Peyer's patch (tissue), 4 donors: ENCODE measurements at regions not wholly inside any gene's neighbourhood (a gene's known extent, or its start where the extent isn't known, plus 50 kb on each side); places are given as distances from the start of the nearest gene placed in this dataset.

Source experiments
- CTCF ChIP-seq, 6 experiments: fragments of 450-650 bp in 4 of 6; fragments of 200-600 bp in 2 of 6; sonication (generic) in 1 of 6; IDR thresholded peaks; one replicate each; pipeline ENCODE4 v1.5.1; 2017 to 2019; ENCODE audit warnings: antibody characterized with exemption in 6 of 6, mild to moderate bottlenecking in 3 of 6, moderate library complexity in 1 of 6
- POLR2A ChIP-seq, 2 donors: fragments of 450-650 bp; IDR thresholded peaks; one replicate each; pipeline ENCODE4 v1.5.1; 2017; ENCODE audit warnings: antibody characterized with exemption in 2 of 2, mild to moderate bottlenecking in 2 of 2, moderate library complexity in 2 of 2

- TF ChIP-seq CTCF (IDR thresholded peaks at IDR 0.05) (no peak), POLR2A (IDR thresholded peaks at IDR 0.05) (no peak)
Observed at GRCh38 chr3:28800203-28800602, 451.6 kb upstream of the AZI2 start.
